OCI-LY7 (cell line): ENCODE measurements at regions not wholly inside any gene's neighbourhood (a gene's known extent, or its start where the extent isn't known, plus 50 kb on each side); places are given as distances from the start of the nearest gene placed in this dataset.

ENCODE experiments used
- CTCF ChIP-seq: fragments of 200-600 bp; sonication (generic); conservative IDR thresholded peaks from 2 replicates; pipeline ENCODE4 v1.5.1; 2014; ENCODE audit warnings: mild to moderate bottlenecking, antibody characterized with exemption, low read length, moderate library complexity, mixed read lengths
- EZH2phosphoT487 ChIP-seq: fragments of 200-600 bp; sonication (generic); IDR thresholded peaks from 2 replicates; pipeline ENCODE4 v1.6.1; 2018; ENCODE audit warnings: low read depth, borderline replicate concordance, mild to moderate bottlenecking, mixed run types, antibody characterized with exemption, low read length, moderate library complexity, mixed read lengths

- TF ChIP-seq CTCF (no peak), EZH2phosphoT487 (no peak)
Observed at GRCh38 chr7:52961084-52961483, 74.3 kb upstream of the POM121L12 start.
